NCI-H1694 (cell line): ENCODE measurements at regions not wholly inside any gene's neighbourhood (a gene's known extent, or its start where the extent isn't known, plus 50 kb on each side); places are given as distances from the start of the nearest gene placed in this dataset.
"Not testable (repeated sequence)": the region's sequence is repeated elsewhere in the genome, so short reads cannot be mapped to it uniquely, and the experiment has no call there.

Source experiments
- DNase-seq: peaks from one replicate; lab custom pipeline; 2025; lab: John Stamatoyannopoulos, UW

DNA sequence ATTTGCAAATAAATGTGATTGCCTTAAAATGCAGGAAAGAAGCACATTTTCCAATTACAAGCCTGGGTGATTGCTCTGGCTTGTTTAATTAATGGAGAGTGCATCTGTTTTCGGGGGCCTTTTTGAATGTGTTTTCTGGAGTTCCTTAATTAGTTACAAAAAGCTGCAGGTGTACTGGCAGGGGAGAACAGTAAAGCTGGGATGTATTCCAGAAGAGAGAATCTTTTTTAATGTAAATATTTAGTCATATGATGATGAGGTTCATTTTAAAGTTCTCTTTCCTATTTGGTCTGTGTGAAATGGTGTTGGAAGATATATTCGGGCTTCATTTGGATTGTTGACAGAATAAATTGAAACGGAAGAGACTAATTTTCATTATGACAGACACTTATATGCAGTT is 70.9 kb upstream of the N4BP1 start:
- DNase-seq: peak; percentile 7

DNA sequence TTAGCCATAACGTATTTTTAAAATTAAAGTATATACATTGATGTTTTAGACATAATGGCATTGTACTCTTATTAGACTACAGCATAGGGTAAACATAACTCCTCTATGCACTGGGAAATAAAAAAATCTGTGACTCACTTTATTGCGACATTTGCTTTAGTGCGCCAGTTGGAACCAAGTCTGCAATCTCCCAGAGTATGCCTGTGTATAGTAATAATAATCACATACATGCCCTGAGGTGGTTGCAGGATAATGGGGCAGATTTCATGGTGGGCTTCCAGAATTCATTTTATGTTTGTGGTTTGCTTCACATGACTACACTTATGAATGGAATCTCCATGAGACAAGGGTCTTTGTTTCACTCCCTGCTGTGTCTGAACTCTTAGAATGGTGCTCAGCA is 66.9 kb upstream of the N4BP1 start:
- DNase-seq: no peak

DNA sequence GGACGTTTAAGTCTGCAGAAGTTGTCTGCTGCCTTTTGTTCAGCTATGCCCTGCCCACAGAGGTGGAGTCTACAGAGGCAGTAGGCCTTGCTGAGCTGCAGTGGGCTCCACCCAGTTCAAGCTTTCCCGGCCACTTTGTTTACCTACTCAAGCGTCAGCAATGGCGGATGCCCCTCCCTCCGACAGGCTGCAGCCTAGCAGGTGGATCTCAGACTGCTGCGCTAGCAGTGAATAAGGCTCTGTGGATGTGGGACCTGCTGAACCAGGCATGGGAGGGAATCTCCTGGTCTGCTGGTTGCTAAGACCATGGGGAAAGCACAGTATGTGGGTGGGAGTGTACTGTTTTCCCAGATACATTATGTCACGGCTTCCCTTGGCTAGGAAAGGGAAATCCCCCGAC is 58.2 kb upstream of the N4BP1 start:
- DNase-seq: not testable (repeated sequence)

DNA sequence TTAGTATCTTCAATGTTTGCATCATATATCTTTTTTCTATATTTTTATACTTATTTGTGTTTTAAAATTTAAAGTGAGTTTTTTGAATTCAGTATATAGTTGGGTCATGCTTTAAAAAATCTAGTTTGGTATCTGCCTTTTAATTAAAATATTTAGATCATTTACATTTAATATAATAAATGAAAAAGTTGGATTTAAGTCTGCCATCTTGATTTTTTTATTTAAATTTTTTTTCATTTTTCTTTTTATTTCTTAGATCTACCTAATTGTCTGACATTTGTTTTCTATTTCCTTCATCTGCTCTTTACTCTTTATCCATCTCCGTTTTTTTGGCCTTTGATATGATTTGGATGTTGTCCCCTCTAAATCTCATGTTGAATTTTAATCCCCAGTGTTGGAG is 50.0 kb upstream of the N4BP1 start:
- DNase-seq: no peak
